ENCODE measurements at regions not wholly inside any gene's neighbourhood (a gene's known extent, or its start where the extent isn't known, plus 50 kb on each side); places are given as distances from the start of the nearest gene placed in this dataset.
"Not testable (repeated sequence)": the region's sequence is repeated elsewhere in the genome, so short reads cannot be mapped to it uniquely, and the experiment has no call there.

- no peaks in the 10 kb centered on the region for H3K4me1 Mint-ChIP-seq
- no peaks in the 10 kb centered on the region for H3K4me1 ChIP-seq (ENCODE audit: insufficient read depth, low read length)
- H3K9me3 ChIP-seq (ENCODE audit: control insufficient read depth in 1 of 2, low read length in 2 of 2) = peaks cover 0 to 3% of the 10 kb centered on the region in 2 donors
- no peaks in the 10 kb centered on the region for H3K27me3 ChIP-seq (ENCODE audit: insufficient read depth, low read length)
- POLR2A ChIA-PET (ENCODE audit: partially characterized antibody) = no interaction called here
- no peak overlapping the region for H3K27ac Mint-ChIP-seq
- H3K27ac ChIP-seq (ENCODE audit: low read depth, low read length) = no peak overlapping the region
- no peak overlapping the region for H3K4me3 Mint-ChIP-seq
- CTCF ChIA-PET (ENCODE audit: partially characterized antibody) = no interaction called here
- DNase-seq = no peak
- peaks cover 0 to 9% (median 3%) of the 10 kb centered on the region in 8 donors for H3K9me3 Mint-ChIP-seq
- no peaks in the 10 kb centered on the region for H3K27me3 Mint-ChIP-seq
- no peaks in the 10 kb centered on the region for H3K36me3 Mint-ChIP-seq
- H3K36me3 ChIP-seq (ENCODE audit: insufficient read depth, low read length) = no peaks in the 10 kb centered on the region
- H3K4me3 ChIP-seq (ENCODE audit: low read length in 2 of 2) = no peak overlapping the region
- intact Hi-C loops (cut with micrococcal nuclease) = no loop called here
Measured at GRCh38 chr12:17591005-17591681, 498.9 kb downstream of the RERGL start.

GRCh38 chr12:17588968-17589367 lies 501.0 kb downstream of the RERGL start:
- Histone ChIP-seq H3K27me3 (ENCODE audit: insufficient read depth, low read length) (no peaks in the 10 kb centered on the region), H3K27ac (ENCODE audit: low read depth, low read length) (no peak overlapping the region), H3K9me3 (ENCODE audit: control insufficient read depth in 1 of 2, low read length in 2 of 2) (peaks cover 0 to 3% of the 10 kb centered on the region in 2 donors), H3K36me3 (ENCODE audit: insufficient read depth, low read length) (no peaks in the 10 kb centered on the region), H3K4me3 (ENCODE audit: low read length in 2 of 2) (no peak overlapping the region), H3K4me1 (ENCODE audit: insufficient read depth, low read length) (no peaks in the 10 kb centered on the region)
- Mint-ChIP-seq H3K36me3 (no peaks in the 10 kb centered on the region), H3K27ac (no peak overlapping the region), H3K4me1 (no peaks in the 10 kb centered on the region), H3K27me3 (no peaks in the 10 kb centered on the region), H3K9me3 (peaks cover 0 to 9% (median 5%) of the 10 kb centered on the region in 8 donors), H3K4me3 (no peak overlapping the region)
- DNase-seq = no peak
- ChIA-PET POLR2A (ENCODE audit: partially characterized antibody) (no interaction called here), CTCF (ENCODE audit: partially characterized antibody) (no interaction called here)
- intact Hi-C loops (cut with micrococcal nuclease) = no loop called here

GRCh38 chr12:17579205-17580026 lies 510.6 kb downstream of the RERGL start:
- Histone ChIP-seq H3K4me3 (ENCODE audit: low read length in 2 of 2) (no peak overlapping the region), H3K36me3 (ENCODE audit: insufficient read depth, low read length) (no peaks in the 10 kb centered on the region), H3K27me3 (ENCODE audit: insufficient read depth, low read length) (no peaks in the 10 kb centered on the region), H3K4me1 (ENCODE audit: insufficient read depth, low read length) (no peaks in the 10 kb centered on the region), H3K27ac (ENCODE audit: low read depth, low read length) (no peak overlapping the region), H3K9me3 (ENCODE audit: control insufficient read depth in 1 of 2, low read length in 2 of 2) (no peaks in the 10 kb centered on the region)
- CTCF ChIA-PET (ENCODE audit: partially characterized antibody) = no interaction called here
- POLR2A ChIA-PET (ENCODE audit: partially characterized antibody) = no interaction called here
- H3K27ac Mint-ChIP-seq = no peak overlapping the region
- H3K4me1 Mint-ChIP-seq = no peaks in the 10 kb centered on the region
- intact Hi-C loops (cut with micrococcal nuclease) = no loop called here
- no peak overlapping the region for H3K4me3 Mint-ChIP-seq
- H3K36me3 Mint-ChIP-seq = no peaks in the 10 kb centered on the region
- peaks cover 0 to 10% (median 7%) of the 10 kb centered on the region in 8 donors for H3K9me3 Mint-ChIP-seq
- H3K27me3 Mint-ChIP-seq = no peaks in the 10 kb centered on the region
- DNase-seq = no peak

GRCh38 chr12:17577405-17577804 lies 512.6 kb downstream of the RERGL start:
- H3K27me3 Mint-ChIP-seq = no peaks in the 10 kb centered on the region
- intact Hi-C loops (cut with micrococcal nuclease) = no loop called here
- no peaks in the 10 kb centered on the region for H3K36me3 Mint-ChIP-seq
- ChIA-PET CTCF (ENCODE audit: partially characterized antibody) (no interaction called here), POLR2A (ENCODE audit: partially characterized antibody) (no interaction called here)
- H3K9me3 Mint-ChIP-seq = peaks cover 0 to 11% (median 6%) of the 10 kb centered on the region in 8 donors
- H3K27ac ChIP-seq (ENCODE audit: low read depth, low read length) = no peak overlapping the region
- H3K4me1 ChIP-seq (ENCODE audit: insufficient read depth, low read length) = no peaks in the 10 kb centered on the region
- H3K4me3 Mint-ChIP-seq = no peak overlapping the region
- no peak for DNase-seq
- no peaks in the 10 kb centered on the region for H3K4me1 Mint-ChIP-seq
- H3K9me3 ChIP-seq (ENCODE audit: control insufficient read depth in 1 of 2, low read length in 2 of 2) = no peaks in the 10 kb centered on the region
- H3K27me3 ChIP-seq (ENCODE audit: insufficient read depth, low read length) = no peaks in the 10 kb centered on the region
- no peak overlapping the region for H3K27ac Mint-ChIP-seq
- no peaks in the 10 kb centered on the region for H3K36me3 ChIP-seq (ENCODE audit: insufficient read depth, low read length)
- H3K4me3 ChIP-seq (ENCODE audit: low read length in 2 of 2) = no peak overlapping the region

- intact Hi-C loops (cut with micrococcal nuclease) = no loop called here
- ChIA-PET POLR2A (ENCODE audit: partially characterized antibody) (no interaction called here), CTCF (ENCODE audit: partially characterized antibody) (no interaction called here)
- Mint-ChIP-seq H3K36me3 (no peaks in the 10 kb centered on the region), H3K4me1 (no peaks in the 10 kb centered on the region), H3K4me3 (no peak overlapping the region), H3K27me3 (no peaks in the 10 kb centered on the region), H3K9me3 (peaks cover 0 to 12% (median 3%) of the 10 kb centered on the region in 8 donors), H3K27ac (no peak overlapping the region)
- no peak overlapping the region for H3K27ac ChIP-seq (ENCODE audit: low read depth, low read length)
- no peaks in the 10 kb centered on the region for H3K27me3 ChIP-seq (ENCODE audit: insufficient read depth, low read length)
- H3K9me3 ChIP-seq (ENCODE audit: control insufficient read depth in 1 of 2, low read length in 2 of 2) = no peaks in the 10 kb centered on the region
- no peak for DNase-seq
- no peaks in the 10 kb centered on the region for H3K4me1 ChIP-seq (ENCODE audit: insufficient read depth, low read length)
- no peak overlapping the region for H3K4me3 ChIP-seq (ENCODE audit: low read length in 2 of 2)
- no peaks in the 10 kb centered on the region for H3K36me3 ChIP-seq (ENCODE audit: insufficient read depth, low read length)
Measured at GRCh38 chr12:17572250-17572649, 517.7 kb downstream of the RERGL start.

- CTCF ChIA-PET (ENCODE audit: partially characterized antibody) = no interaction called here
- H3K27ac Mint-ChIP-seq = no peak overlapping the region
- POLR2A ChIA-PET (ENCODE audit: partially characterized antibody) = no interaction called here
- H3K4me1 Mint-ChIP-seq = no peaks in the 10 kb centered on the region
- intact Hi-C loops (cut with micrococcal nuclease) = no loop called here
- H3K27me3 Mint-ChIP-seq = no peaks in the 10 kb centered on the region
- Histone ChIP-seq H3K4me3 (ENCODE audit: low read length in 2 of 2) (no peak overlapping the region), H3K9me3 (ENCODE audit: control insufficient read depth in 1 of 2, low read length in 2 of 2) (no peaks in the 10 kb centered on the region), H3K27me3 (ENCODE audit: insufficient read depth, low read length) (no peaks in the 10 kb centered on the region), H3K4me1 (ENCODE audit: insufficient read depth, low read length) (no peaks in the 10 kb centered on the region), H3K27ac (ENCODE audit: low read depth, low read length) (no peak overlapping the region), H3K36me3 (ENCODE audit: insufficient read depth, low read length) (no peaks in the 10 kb centered on the region)
- no peaks in the 10 kb centered on the region for H3K36me3 Mint-ChIP-seq
- DNase-seq = no peak
- peaks cover 0 to 12% (median 4%) of the 10 kb centered on the region in 8 donors for H3K9me3 Mint-ChIP-seq
- no peak overlapping the region for H3K4me3 Mint-ChIP-seq
Measured at GRCh38 chr12:17571047-17571446, 518.9 kb downstream of the RERGL start.

GRCh38 chr12:17564630-17565029 lies 525.4 kb downstream of the RERGL start:
- H3K4me3 ChIP-seq (ENCODE audit: low read length in 2 of 2); H3K4me1 Mint-ChIP-seq; H3K4me3 Mint-ChIP-seq; H3K36me3 ChIP-seq (ENCODE audit: insufficient read depth, low read length); POLR2A ChIA-PET (ENCODE audit: partially characterized antibody); H3K27me3 Mint-ChIP-seq; H3K27ac ChIP-seq (ENCODE audit: low read depth, low read length); CTCF ChIA-PET (ENCODE audit: partially characterized antibody); H3K36me3 Mint-ChIP-seq; H3K27me3 ChIP-seq (ENCODE audit: insufficient read depth, low read length); H3K9me3 ChIP-seq (ENCODE audit: control insufficient read depth in 1 of 2, low read length in 2 of 2); H3K27ac Mint-ChIP-seq; DNase-seq; intact Hi-C loops (cut with micrococcal nuclease); H3K4me1 ChIP-seq (ENCODE audit: insufficient read depth, low read length): not testable (repeated sequence)
- peaks cover 2 to 16% (median 8%) of the 10 kb centered on the region in 8 donors for H3K9me3 Mint-ChIP-seq

All from CD4-positive, alpha-beta memory T cell (primary cell).